ENCODE measurements at regions not wholly inside any gene's neighbourhood (a gene's known extent, or its start where the extent isn't known, plus 50 kb on each side); places are given as distances from the start of the nearest gene placed in this dataset.

DNA sequence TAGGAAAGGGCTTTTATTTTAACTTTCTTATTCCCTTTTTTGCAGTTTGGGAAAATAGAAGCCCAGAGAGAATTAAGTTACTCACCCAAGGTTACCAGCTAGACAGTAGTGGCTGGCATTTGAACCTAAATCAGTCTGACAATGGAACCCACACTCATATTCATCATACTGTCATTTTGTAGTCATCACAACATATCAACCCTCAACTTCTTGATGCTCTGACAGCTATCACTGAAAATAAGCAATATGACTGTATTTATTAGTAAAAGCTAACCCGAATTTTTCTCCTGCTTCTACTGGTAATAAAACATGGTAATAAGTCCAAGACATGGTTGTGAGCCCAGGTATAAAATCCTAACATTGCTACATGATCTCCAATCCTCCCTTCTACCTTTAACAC, 585.8 kb upstream of the UBE2E2 start:
- DNase-seq (ENCODE audit: low spot score) (no peak), ATAC-seq (ENCODE audit: insufficient number of reproducible peaks, low FRiP score, low read depth) (no peak)
- no peak overlapping the region for H3K27ac ChIP-seq
- no peaks in the 10 kb centered on the region for H3K36me3 ChIP-seq
- H3K4me3 ChIP-seq: no peak overlapping the region
- H3K27me3 ChIP-seq (replicated peaks; ENCODE audit: insufficient read depth): no peaks in the 10 kb centered on the region
- no peaks in the 10 kb centered on the region for H3K9me3 ChIP-seq
- TF ChIP-seq, protein P1, sequence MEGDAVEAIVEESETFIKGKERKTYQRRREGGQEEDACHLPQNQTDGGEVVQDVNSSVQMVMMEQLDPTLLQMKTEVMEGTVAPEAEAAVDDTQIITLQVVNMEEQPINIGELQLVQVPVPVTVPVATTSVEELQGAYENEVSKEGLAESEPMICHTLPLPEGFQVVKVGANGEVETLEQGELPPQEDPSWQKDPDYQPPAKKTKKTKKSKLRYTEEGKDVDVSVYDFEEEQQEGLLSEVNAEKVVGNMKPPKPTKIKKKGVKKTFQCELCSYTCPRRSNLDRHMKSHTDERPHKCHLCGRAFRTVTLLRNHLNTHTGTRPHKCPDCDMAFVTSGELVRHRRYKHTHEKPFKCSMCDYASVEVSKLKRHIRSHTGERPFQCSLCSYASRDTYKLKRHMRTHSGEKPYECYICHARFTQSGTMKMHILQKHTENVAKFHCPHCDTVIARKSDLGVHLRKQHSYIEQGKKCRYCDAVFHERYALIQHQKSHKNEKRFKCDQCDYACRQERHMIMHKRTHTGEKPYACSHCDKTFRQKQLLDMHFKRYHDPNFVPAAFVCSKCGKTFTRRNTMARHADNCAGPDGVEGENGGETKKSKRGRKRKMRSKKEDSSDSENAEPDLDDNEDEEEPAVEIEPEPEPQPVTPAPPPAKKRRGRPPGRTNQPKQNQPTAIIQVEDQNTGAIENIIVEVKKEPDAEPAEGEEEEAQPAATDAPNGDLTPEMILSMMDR (IDR thresholded peaks at IDR 0.05): no peak
- no peaks in the 10 kb centered on the region for H3K4me1 ChIP-seq (ENCODE audit: control insufficient read depth in 1 of 2, low read depth in 2 of 2)

DNA sequence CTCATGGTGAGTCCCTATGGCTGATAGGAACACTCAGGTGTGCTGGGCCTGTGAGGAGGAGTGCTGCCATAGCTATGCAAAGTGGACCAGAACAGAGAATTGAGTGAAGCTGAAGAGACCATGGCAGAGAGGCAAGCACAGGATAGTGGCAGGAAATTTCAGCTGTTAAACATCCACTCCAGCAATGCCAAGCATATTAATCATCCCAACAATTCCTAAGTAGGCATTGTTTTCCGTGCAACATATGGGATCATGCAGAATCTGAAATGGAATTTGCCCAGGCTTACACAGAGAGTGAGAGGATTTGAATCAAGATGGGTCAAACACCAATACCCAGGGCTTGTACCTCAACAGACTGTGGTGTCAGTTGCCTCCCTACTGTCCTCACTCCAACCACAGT, 582.6 kb upstream of the UBE2E2 start:
- DNase-seq (ENCODE audit: low spot score) (no peak), ATAC-seq (ENCODE audit: insufficient number of reproducible peaks, low FRiP score, low read depth) (no peak)
- Histone ChIP-seq H3K27me3 (replicated peaks; ENCODE audit: insufficient read depth) (no peaks in the 10 kb centered on the region), H3K27ac (no peak overlapping the region), H3K4me3 (no peak overlapping the region), H3K36me3 (no peaks in the 10 kb centered on the region), H3K4me1 (ENCODE audit: control insufficient read depth in 1 of 2, low read depth in 2 of 2) (no peaks in the 10 kb centered on the region), H3K9me3 (no peaks in the 10 kb centered on the region)
- TF ChIP-seq, protein P1 (IDR thresholded peaks at IDR 0.05): no peak

DNA sequence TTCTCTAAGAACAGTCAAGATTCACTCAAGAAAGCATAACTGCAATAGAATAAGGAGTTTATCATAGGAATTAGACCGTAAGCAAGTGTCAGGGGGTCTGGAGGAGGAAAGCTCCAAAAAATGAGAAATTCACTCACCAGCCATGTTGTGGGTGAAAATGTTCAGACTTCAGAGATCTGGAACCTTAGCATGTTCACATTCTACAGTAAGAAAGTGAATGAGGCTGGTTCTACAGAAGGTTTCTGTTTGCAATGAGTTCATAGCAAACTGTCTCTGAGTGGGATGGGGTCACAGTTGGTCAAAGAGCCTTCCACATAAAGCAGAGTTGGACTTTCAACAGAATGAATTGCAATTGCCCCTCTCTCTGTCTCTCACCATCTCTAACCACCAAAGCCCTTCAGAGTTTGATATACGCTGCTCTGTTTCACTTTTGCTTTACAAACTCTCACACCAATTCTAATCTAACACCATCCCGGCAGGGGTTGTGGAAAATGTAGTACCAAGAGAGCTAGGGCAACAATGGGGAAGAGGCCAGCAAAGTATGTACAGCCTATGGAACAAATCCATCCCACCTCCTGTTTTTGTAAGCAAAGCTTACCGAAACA, 581.8 kb upstream of the UBE2E2 start:
- DNase-seq (ENCODE audit: low spot score): no peak

DNA sequence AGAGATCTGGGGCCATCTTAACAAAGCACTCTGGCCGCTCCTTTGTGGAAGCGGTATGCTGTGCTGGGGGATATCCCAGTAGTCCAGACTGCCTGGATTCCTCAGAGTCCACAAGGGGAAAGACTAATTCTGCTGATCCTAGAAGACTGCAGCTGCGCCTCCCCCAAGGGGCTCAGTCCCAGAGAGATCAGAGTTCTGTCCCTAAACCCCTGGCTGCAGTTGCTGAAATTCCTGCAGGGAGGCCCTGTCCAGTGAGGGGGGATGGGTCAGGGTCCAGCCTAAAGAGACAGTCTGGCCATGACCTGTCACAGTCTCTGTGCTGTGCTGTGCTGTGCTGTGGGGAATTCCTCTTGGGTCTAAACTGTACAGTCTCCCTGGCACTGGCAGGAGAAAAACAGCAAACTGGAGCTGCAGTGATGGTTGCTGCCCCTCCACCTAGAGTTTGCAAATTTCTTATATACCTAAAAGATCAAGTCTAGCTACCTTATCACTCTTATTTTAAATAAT, 575.1 kb upstream of the UBE2E2 start:
- TF ChIP-seq, protein P1 (IDR thresholded peaks at IDR 0.05): no peak
- ATAC-seq (ENCODE audit: insufficient number of reproducible peaks, low FRiP score, low read depth) (no peak), DNase-seq (ENCODE audit: low spot score) (no peak)
- no peaks in the 10 kb centered on the region for H3K27me3 ChIP-seq (replicated peaks; ENCODE audit: insufficient read depth)
- no peaks in the 10 kb centered on the region for H3K36me3 ChIP-seq
- no peak overlapping the region for H3K4me3 ChIP-seq
- H3K4me1 ChIP-seq (ENCODE audit: control insufficient read depth in 1 of 2, low read depth in 2 of 2): no peaks in the 10 kb centered on the region
- no peaks in the 10 kb centered on the region for H3K9me3 ChIP-seq
- no peak overlapping the region for H3K27ac ChIP-seq

More for the DNA sequence above, 581.8 kb upstream of the UBE2E2 start:
- H3K36me3 ChIP-seq: no peaks in the 10 kb centered on the region
- TF ChIP-seq, protein P1 (IDR thresholded peaks at IDR 0.05): no peak
- H3K4me1 ChIP-seq (ENCODE audit: control insufficient read depth in 1 of 2, low read depth in 2 of 2): no peaks in the 10 kb centered on the region
- H3K4me3 ChIP-seq: no peak overlapping the region
- H3K9me3 ChIP-seq: no peaks in the 10 kb centered on the region
- H3K27ac ChIP-seq: no peak overlapping the region
- ATAC-seq (ENCODE audit: insufficient number of reproducible peaks, low FRiP score, low read depth): no peak
- H3K27me3 ChIP-seq (replicated peaks; ENCODE audit: insufficient read depth): no peaks in the 10 kb centered on the region

DNA sequence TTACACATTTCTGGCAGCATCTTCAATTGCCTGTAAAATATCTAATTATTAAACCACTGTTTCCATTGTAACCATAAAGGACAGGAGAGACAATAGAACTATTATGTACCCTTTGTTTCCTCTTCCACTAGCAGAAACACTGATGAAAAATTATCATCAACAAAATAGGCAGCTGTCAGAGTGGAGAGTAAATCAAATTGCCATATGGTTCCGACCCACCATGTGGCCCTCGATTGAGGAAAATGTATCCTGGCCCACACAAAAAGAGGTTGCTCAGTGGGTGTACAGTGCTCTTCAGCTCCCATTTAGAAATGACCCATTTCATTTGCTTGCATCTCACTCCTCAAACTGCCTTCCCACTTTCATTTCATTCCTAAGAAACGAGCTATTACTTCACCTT, 570.6 kb upstream of the UBE2E2 start:
- H3K27me3 ChIP-seq (replicated peaks; ENCODE audit: insufficient read depth): no peaks in the 10 kb centered on the region
- DNase-seq (ENCODE audit: low spot score) (no peak), ATAC-seq (ENCODE audit: insufficient number of reproducible peaks, low FRiP score, low read depth) (no peak)
- no peak overlapping the region for H3K27ac ChIP-seq
- H3K4me3 ChIP-seq: no peak overlapping the region
- no peaks in the 10 kb centered on the region for H3K36me3 ChIP-seq
- H3K9me3 ChIP-seq: no peaks in the 10 kb centered on the region
- TF ChIP-seq, protein P1 (IDR thresholded peaks at IDR 0.05): no peak
- H3K4me1 ChIP-seq (ENCODE audit: control insufficient read depth in 1 of 2, low read depth in 2 of 2): no peaks in the 10 kb centered on the region

Measured in thoracic aorta (tissue), 2 donors.